ENCODE measurements at regions not wholly inside any gene's neighbourhood (a gene's known extent, or its start where the extent isn't known, plus 50 kb on each side); places are given as distances from the start of the nearest gene placed in this dataset.

GRCh38 chr4:118585015-118585414 is 100.2 kb upstream of the METTL14 start:
- no peak for TF ChIP-seq CTCF (IDR thresholded peaks at IDR 0.05 in 8 of 11, conservative IDR thresholded peaks at IDR 0.05 in 3 of 11)
- TF ChIP-seq POLR2A (IDR thresholded peaks at IDR 0.05): no peak

Measured in spleen (tissue), 7 donors.